SW480 (cell line): ENCODE measurements at regions not wholly inside any gene's neighbourhood (a gene's known extent, or its start where the extent isn't known, plus 50 kb on each side); places are given as distances from the start of the nearest gene placed in this dataset.
A peak's percentile ranks its signal among the peaks of the same experiment; 100 is the strongest.
"Not testable (repeated sequence)": the region's sequence is repeated elsewhere in the genome, so short reads cannot be mapped to it uniquely, and the experiment has no call there.

Source experiments
- DNase-seq: peaks from one replicate; pipeline ENCODE4 v3.0.0-alpha.2; 2016; ENCODE audit warnings: low spot score

DNA sequence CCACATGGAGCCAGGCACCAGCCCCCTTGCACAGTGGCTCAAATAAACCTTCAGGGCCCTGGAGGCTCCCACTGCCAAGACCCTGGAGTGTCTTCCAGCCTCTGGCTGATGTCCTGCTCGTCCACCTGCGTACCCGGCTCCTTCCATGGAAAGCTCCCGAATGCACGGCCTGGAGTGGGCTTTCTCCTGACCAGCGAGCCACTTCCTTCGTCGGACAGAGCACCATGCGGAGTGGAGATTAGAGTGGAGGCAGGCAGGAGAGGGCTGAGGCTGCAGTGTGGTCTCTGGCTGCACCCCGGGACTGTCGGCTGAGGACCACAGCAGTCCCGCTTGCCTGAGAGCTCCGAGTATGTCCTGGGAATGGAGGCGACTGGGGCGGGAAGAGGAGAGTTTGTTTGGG lies 93.7 kb upstream of the SFSWAP start:
- DNase-seq: no peak

DNA sequence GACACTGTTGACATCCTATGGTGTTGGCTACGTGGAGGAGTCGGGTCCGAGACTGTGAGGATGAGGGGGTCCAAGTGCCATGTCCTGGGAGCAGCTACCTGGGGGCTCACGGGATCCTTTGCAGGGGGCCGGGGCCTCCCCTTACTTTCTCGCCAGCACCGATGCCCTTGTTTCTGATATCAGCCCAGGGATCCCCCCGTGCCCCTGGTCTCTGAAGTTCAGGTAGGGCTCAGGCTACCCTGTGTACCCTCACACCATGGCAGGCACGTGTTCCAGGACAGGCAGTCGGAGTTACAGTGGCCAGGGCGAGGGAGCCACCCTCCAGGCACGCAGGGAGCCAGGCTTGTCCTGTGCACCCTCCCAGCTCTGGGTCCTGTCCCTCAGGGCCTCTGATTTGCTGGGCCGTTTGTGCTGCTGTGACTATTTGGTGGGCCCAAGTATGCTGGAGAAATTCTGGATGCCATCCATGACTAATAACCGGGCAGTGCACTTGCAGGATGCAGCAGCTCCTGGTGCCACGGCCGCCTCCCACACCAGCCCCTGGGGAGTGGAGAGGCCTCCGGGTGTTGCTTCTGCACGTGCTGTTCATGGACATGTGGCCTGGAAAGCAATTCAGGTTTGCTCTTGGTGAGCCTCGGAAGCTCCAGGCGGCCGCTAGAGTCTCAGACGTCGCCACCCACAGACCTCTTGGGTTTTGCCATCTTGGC lies 93.1 kb upstream of the SFSWAP start:
- no peak for DNase-seq

DNA sequence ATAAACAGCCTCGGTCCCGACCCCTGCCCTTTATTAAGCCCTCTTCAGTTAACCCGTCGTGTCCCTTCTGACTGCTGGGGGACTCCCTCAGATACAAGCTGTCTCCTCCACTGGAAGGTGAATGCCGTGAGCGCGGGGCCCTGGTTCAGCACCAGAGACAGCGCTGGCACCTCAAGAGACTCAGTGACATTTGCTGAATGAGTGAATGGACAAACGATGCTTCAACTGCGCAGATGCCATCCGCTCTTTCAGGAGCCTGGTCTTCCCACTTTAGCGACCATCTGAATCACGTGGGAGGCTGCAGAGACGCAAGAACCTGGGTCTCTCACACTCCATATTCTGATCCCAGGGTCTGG lies 92.6 kb upstream of the SFSWAP start:
- DNase-seq: no peak

DNA sequence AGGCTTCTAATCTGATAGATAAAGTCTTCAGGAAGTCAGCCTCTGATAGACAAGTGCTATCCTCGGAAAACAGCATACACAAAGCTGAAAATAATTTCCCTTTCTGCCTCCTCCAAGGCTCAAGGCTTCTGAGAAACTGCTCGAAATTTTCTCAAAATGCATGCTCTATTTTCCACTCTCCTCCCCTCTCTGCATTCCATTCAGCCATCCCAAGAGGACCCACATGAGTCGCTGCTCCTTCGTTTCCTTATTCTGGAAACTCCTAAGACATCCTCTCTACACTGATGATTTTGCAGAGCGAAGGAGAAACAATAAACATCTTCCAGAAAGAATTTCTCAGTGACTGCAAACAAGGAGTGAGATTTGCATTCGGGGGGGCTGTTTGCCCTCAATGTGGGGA lies 92.2 kb upstream of the SFSWAP start:
- DNase-seq: no peak

DNA sequence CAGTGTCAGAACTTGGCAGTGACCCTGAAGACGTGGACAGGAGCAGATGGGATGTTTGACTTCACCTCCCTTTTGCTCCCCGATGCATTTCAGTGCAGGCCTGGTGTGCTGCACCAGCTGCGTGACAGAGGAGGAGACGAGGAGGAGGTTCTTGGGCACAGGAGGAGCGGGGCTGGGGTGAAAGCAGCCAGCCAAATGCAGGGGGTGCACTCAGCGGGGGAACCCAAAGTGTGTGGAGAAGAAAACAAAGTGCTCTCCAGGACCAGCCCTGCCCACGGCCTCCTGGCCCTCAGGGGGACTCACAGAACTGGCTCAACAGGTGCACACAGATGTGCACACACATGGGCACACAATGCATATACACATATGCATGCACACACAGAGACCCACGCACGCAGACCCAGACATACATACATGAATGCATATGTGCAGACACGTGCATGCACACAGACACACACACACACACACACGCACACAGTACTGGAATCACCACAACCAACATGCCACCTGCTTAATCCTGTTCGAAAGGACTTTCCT lies 91.7 kb upstream of the SFSWAP start:
- DNase-seq: no peak

DNA sequence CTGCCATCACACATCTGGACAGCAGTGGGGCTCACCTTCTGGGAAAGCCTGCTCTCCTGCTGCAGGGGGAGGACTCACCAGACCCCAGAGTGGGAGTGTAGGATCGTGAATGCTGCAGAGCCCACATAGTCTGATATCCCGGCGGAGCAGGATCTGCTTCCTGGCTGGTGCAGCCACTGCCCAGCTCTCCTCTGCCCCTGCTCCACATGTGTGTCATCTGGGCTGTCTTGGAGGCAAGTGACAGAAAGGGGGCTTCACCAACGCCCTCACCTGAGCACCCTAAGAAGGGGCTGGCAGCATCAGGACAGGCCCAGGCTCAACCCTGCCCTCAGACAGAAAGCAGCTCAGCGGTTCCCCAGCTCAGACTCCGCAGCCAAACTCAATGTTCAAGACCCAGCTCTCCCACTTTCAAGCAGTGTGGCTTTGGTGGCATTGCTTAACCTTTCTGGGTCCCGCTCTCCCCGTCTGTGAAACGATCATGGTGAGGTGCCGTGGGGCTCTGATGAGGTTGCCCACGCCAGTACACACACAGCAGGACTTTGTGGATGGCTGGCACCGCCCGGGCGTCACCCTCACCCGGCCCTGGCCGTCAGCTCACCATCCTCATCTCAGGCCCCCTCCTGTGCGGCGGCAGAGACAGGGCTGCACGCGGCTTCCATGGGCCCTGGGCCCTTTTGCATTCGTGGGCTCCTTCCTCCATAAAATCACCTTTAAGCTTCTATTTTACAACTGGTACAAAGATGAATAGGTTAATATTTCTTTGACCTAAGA lies 91.0 kb upstream of the SFSWAP start:
- no peak for DNase-seq

DNA sequence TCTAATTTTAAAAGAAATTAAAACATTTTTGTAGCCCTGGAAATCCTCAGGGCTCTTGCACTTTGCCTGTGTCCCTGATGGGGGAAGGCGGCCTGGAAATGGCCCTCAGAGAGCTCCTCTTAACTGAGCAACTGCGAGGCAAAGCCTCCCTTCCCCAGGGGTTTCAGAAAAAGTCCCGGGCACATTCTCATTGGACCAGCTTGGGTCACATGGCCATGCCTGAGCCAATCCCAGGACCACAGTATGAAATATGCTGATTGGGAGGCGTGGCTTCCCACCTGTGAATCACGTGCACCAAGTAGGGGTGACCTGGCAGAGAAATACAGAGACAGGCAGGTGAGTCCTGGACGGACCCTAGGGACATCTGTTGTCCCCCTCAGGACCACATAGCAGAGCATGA lies 90.4 kb upstream of the SFSWAP start:
- peak; percentile 27 for DNase-seq

DNA sequence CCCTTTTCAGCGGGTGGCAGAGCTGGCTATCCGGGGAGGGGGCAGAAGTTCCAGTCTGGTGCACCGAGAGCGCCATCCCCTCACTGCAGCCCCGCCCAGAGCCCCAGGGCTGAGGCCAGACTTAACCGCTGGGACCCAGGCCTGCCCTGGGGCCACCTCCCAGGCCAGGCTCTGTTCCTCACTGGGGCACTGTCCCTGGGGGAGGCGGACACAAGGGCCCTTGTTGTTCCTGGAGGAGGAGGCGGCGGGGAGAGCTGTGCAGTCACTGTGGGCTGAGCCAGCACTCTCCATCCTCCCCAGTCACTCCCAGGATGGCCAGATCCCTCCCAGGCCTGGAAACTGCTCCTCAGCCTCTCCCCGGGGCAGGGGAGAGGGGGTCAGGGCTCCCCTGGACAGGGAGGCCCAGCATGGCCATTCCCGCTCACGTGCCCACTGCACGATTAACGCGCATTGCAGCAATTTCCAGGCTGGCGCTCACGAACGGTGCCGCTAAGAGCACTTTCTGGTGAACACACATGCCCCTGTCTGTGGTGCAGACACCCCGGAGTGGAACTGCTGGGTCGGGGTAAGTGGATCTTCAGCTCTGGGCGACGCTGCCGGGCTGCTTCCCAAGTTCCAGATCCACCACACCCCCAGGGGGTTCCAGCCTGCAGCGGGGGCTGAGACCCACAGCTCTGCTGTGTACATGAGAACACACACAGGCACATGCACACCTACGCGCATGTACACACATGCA lies 89.8 kb upstream of the SFSWAP start:
- DNase-seq: no peak

DNA sequence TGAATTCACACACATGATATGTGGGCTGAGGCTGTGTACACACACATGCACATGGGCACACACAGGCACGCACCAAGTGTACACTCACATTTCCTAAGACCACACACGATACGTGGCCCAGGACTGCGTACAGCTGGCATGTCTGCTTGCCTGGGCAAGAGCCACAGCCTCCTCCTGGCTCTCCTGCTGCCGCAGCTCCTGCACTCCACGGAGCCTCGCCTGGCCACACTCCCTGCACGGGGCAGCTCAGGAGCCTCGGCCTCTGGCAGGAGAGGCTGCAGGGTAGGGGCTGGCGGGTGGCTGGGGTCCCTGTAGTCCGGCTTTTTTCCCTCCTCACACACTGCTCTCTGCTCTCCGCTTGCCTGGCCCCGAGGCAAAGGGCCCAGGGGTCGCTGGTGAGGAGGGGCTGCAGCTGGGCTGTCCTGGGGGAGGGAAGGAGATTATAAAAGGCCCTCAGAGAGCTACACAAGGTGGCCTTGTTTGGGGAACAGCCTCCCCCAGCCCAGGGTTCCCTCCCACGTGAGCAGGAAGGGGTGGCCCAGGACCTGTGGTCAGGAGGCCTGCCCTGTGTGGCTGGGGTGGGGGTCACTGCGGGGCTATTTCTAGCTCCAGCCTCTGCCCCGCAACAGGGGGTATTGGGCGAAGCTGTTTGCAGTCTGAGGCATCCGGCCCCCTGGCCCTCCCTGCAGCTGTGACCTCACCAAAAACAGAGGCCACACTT lies 89.0 kb upstream of the SFSWAP start:
- no peak for DNase-seq

DNA sequence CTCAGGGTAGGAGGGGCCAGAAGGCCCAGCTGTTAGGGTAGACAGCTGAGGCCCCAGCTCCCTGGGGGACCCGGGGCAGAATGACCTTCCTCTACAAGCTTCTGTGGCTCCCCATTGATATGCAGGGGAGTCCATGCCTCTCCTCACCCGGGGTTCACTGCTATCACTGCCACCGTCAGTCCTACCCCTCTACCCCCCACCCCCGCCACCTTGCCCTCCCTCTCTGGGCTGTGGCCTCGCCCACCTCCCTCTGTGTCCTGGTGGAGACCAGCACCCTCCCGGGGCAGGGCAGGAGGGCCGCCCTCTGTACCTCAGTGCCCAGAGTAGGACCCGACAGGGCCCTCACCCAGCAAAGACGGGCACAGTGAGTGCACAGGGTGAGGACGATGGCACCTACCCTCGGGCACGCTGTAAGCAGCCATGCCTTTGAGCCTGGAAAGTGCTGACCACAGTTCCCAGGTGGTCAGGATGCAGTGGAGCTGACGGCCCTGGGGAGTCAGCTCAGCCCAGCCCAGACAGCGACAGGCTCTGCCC lies 88.4 kb upstream of the SFSWAP start:
- no peak for DNase-seq

DNA sequence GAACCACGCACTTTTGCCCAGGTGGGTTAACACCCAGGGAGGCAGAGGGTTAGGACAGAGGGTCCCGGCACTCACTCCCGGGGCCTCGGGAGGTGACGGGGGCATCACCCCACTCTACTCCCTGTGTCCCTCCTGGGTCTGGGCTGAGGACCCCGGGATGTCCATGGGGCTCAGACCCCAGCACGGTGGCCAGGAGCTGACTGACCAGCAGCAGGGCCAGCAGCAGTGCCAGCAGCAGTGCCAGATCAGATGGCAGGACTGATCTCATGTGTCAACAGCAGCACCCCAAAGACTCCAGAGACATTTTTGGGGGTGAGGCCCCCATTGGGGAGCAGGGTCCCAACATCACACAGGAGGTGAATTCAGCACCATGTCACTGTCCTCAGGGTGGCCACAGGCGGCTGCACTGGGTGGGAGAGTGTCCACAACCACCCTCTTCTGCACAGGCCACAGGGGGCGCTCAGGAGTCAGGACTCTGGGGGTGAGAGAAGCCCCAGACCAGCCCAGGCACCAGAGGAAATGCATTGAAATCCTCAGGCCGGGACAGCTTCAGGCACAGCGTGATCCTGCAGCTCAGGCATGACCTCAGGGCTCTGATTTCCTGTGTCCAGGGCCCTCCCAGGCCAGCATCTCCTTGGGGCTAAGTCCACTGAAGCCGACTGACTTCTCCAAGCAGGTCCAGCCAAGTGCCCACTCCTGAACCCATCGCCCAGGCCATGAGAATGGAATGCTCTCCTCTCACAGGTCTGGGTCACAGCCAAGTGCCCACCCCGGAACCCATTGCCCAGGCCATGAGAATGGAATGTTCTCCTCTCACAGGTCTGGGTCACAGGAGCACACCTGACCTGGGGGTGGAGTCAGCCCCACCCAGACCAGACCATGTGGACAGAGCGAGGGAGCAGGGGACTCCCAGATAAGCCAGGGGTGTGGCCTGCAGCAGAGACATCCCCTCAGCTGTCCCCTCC lies 87.2 kb upstream of the SFSWAP start:
- DNase-seq: not testable (repeated sequence)

DNA sequence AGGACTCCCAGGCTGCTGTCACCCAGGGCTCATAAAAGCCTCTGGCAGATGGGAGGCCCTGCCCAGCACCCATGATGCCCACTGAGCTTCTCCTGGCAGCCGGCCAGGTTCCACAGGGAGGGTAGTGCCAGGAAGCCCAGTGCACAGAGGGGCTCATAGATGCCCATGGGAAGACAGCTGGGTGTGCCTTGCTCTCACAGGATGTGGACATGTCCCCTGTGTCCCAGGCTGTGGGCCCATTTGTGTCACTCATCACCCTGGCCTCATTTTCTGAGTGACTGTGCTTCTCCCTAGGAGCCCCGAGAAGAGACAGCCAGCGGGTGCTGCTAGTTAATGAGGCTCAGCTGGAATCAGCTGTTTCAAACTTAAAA lies 86.5 kb upstream of the SFSWAP start:
- not testable (repeated sequence) for DNase-seq

DNA sequence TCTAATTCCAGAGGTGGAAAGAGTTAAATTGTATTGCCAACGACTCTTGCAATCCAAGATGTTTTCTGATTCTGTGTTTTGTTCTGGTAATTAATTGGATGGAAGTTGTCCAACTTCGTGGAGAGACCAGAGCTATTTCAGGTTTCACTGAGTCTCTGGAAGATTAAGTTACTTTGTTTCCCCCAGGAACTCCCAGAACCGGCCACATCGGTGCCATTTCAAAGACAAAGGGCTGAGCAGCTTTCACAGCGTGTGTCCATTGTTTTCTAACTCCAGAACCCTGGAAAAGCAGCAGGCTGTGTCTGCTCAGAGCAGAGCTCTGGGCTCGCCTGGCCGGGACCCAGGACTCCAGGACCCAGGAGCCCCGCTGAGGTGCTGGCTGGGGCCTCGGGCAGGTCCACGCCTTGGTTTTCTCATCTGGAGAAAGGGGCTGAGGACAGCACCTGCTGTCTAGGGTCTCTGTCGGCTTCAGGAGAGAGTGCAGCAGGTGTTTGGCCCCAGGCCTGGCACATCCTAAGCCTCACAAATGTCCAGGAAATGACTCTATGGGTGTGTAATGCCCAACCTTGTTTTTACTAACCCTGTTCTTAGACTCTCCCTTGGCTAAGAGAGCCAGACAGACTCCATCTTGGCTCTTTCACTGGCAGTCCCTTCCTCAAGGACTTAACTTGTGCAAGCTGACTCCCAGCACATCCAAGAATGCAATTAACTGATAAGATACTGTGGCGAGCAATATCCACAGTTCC lies 86.0 kb upstream of the SFSWAP start:
- DNase-seq: not testable (repeated sequence)

DNA sequence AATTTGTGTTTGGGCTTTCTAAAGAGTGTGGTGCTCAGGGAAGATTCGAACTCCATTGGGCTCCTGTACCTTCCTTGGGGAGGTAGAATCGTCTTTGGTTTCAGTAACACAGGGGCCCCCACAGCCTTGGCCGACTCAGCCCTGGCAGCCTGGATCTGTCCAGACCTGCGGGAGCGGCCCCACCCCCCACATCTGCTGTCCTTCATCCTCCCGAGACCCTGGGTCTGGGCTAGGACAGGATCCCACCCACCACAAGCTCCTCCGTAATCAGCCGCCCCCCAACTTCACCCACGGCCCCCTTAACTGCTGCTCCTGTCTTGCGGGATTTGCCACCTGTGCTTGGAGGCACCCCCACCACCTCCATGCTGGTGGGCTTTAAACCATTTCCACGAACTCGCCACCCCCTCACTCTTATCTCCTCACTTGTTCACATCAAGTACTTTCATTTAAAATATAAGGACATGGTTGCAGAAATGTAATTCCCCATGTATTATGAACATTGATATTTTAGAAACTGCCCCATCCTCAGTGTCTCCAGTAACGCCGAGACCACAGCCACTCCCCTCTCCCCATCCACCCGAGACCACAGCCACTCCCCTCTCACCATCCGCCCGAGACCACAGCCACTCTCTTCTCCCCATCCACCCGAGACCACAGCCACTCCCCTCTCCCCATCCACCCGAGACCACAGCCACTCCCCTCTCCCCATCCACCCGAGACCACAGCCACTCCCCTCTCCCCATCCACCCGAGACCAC lies 84.7 kb upstream of the SFSWAP start:
- not testable (repeated sequence) for DNase-seq

DNA sequence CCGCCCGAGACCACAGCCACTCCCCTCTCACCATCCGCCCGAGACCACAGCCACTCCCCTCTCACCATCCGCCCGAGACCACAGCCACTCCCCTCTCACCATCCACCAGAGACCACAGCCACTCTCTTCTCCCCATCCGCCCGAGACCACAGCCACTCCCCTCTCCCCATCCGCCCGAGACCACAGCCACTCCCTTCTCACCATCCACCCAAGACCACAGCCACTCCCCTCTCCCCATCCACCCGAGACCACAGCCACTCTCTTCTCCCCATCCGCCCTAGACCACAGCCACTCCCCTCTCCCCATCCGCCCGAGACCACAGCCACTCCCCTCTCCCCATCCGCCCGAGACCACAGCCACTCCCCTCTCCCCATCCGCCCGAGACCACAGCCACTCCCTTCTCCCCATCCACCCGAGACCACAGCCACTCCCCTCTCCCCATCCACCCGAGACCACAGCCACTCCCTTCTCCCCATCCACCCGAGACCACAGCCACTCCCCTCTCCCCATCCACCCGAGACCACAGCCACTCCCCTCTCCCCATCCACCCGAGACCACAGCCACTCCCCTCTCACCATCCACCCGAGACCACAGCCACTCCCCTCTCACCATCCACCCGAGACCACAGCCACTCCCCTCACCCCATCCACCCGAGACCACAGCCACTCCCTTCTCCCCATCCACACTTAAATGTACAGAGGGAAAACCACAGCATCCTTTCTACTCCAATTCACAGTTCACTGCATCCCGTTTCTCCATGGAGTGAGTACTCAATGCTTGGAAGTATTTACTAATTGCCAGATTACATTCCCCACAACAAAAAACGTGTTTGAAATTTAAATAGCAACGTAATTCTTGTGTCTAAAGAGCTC lies 83.5 kb upstream of the SFSWAP start:
- peak; percentile 43 for DNase-seq

DNA sequence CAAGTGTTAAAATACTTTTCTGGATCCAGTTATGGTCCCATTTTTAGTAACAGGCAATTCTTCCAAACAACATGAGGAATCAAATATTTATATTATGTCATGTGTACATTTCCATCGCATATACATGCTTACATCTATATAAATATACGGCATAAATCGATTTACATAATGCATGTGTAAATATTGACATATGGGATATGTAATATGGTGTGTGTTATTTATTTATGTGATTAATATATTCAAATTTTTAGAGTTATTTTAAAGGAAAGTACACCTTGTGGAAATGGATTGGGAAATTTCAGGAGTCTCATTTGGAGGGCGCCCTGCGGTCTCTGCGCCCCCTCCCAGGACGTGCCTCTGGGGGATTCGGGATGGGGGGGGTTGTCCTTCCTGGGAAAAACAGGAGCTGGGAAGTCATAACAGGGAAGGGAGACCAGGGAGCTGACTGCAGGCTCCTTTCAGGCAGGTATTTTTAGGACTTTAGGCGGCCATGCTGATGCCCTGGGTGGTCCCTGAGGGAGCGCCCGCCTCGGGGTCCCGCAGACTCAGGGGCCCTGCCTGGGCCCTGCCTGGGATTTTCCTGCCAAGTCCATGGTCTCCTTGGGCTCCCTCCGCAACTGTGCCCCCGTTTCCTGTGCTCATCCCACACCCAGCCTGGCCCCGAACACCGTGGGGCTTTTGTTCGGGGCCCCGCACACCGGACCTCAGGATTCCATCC lies 82.7 kb upstream of the SFSWAP start:
- no peak for DNase-seq

DNA sequence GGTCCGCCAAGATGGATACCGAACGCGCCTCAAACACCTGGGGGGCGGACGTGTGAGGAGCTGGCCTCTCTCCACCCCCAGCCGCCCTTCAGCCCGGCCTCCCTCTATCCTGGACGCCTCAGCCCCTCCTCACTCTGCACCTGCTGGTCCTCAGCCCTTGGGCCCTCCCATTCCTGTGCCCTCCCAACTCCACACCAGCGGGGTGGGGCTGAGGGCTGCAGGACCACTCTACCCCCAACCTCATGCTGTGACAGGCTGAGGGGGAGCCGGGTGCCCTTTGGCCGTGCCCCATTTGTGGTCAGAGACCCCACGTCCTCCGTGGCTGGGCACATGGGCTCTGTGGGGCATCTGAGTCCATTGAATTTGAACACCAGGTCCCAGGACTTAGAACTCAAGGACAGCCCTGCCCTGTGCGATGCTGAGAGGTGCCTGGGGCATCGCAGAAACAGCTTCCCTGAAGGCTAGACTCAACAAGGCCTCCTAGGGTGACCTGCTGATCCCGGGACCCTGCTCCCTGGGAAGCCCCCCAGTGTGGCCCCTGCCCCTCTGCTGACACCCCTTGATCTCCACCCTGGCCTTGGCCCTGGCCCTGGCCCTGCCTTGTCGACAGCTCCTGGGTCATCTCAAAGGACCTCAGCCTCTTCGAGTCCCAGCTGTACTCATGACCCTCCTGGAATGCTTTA lies 82.0 kb upstream of the SFSWAP start:
- no peak for DNase-seq
